ENCODE measurements at regions not wholly inside any gene's neighbourhood (a gene's known extent, or its start where the extent isn't known, plus 50 kb on each side); places are given as distances from the start of the nearest gene placed in this dataset.

- TF ChIP-seq ZNF274 (IDR thresholded peaks at IDR 0.05; ENCODE audit: low read depth, low read length) (no peak), YY1 (IDR thresholded peaks at IDR 0.05; ENCODE audit: insufficient read depth, insufficient read length) (no peak)
These were observed 704.2 kb upstream of the CITED2 start for GRCh38 chr6:140078561-140079125.
